HG02571 (cell line): ENCODE measurements at regions not wholly inside any gene's neighbourhood (a gene's known extent, or its start where the extent isn't known, plus 50 kb on each side); places are given as distances from the start of the nearest gene placed in this dataset.

Experiments used
- ATAC-seq: cut with Tn5 transposase; IDR thresholded peaks from one replicate; pipeline ENCODE4 v1.9.1; 2021; ENCODE audit warnings: mild to moderate bottlenecking, moderate library complexity; ENCODE audit not compliant: unreplicated experiment

DNA sequence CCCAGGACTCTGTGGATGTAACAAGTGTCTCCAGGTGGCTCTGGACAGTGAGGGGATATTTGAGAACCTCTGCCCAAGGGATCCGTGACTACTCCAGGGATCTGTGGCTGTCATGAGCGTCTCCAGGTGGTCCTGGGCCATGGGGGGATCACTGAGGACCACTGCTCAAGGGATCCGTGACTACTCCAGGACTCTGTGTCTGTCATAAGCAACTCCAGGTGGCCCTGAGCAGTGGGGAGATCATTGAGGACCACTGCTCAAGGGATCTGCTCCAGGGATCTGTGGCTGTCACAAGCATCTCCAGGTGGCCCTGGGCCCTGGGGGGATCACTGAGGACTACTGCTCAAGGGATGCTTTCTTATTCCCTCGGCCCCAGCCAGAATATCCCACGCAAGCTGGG, 133.2 kb upstream of the ADARB2 start:
- ATAC-seq: no peak

DNA sequence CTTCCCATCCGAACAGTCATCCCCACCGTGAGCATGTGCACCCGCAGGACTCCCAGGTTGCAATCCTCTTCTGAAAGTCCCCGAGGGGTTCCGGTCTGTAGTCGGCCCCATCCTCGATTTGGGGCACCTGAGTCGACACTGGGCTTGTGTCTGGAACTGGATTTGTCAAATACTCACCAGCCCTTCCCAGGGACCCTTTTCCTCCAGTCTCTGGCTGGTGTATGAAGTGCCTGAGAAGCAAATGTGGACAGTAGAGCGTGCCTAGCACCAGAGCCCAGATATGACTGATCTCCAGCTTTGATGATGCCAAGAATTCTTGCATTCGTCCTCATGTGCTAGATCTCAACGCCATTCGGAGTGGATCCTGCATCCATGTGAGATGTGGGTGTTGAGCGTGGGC, 132.5 kb upstream of the ADARB2 start:
- ATAC-seq: no peak

DNA sequence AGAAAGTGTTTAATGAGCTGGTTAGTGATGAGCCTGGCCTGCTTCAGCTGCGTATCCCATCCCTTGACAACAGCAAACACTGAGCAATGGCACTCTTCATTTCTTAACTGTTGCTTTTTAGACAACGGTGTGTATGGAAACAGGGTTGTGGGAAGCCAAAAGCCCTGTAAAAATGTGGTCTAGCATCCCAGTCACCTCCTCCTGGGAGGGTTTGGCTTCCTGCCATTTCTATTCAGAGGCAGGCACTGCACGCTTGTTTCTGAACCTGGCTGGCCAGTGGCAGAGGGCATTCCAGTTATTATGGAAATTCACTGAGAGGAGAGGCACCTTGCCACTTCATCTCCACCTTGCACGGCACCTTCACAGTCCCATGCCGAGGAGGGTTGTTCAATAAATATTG, 123.0 kb upstream of the ADARB2 start:
- ATAC-seq: no peak

DNA sequence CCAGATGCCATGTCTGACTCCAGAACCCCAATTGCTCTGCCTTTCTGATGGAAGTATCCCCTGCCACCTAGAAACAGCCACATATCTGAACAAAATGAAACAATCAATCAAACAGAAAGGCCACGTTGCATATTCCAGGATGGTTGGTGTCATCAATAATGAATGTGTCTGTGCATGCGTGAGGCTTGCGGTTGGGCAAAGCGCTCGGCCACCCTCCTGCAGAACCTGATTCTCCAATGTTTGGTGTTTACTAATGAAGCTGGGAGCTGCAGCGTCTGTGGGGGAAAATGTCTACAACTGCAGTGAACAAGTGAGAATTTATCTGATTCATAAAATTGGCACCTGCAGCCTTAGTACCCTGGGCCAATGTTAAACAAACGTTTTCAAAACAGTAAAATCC, 121.2 kb upstream of the ADARB2 start:
- no peak for ATAC-seq

DNA sequence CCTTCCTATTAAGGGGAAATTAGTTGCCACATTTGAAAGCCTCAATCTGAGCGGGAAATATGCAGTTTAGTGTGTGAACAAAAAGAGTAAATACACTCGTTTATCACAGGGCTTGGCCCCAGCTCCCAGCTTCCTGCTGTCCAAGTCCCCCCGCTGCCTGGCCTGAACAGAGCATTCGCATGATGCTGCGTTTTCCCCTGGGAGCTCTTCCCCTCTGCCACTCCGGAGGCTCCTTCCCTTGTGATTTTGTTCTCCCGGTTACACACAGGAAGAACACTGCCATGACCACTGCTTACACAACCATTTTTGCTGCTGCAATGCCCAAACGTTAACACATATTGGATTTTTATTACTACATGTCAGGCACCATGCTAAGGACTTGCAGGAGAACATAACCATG, 120.7 kb upstream of the ADARB2 start:
- no peak for ATAC-seq

DNA sequence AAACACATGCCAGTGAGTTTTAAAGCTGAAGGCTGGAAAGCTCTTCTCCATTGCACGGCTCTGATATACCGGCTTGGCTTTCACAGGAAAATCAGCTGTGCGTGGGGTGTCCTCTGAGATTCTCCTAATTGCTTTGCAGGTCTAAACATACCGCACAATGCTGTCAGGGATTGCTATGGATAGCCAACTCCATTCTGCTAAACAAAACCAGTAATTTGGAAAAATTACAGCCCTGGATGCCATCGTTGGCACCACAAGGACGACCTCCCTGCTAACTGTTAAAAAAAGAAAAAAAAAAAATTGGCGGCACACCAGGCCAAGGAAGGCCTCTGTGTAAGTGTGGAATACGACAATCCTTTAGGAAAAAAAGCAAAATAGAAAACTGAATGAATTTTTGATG, 118.6 kb upstream of the ADARB2 start:
- ATAC-seq: no peak

DNA sequence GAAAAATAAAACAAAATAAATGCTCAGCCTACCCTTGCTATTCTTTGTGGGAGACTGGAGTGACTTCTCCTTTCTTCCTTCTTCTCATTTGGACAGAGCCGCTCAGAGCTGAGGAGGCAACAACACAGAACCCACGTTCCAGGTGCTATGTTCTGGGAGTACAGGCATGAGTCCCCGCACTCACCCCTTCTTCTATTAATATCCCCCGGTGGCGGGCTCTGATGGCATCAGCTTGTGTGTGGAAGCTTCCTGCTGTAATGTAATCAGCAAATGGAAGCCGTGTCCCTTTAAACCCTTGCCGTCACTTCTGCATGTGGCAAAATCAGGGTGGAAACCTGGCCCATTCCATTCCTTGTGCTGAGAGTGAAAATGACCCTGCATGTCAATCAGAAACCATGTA, 116.9 kb upstream of the ADARB2 start:
- no peak for ATAC-seq

DNA sequence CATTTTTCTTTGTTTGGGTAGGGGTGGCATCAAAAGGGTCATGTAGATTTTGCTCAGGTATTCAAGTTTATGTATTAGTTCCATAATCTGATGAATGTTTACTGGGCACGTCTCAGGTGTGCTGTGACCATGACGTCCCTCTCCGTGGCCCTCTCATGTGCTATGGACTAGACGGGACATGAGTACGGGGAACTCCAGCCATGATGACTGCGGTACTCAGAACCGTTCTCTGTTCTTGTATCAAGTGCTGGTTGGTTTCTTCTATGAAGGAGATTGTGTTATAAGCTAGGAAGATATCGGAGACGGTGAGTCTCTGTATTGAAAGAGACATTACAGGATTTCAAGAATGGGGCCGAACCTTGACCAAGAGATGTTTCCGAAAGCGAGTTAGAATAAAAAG, 116.5 kb upstream of the ADARB2 start:
- no peak for ATAC-seq

DNA sequence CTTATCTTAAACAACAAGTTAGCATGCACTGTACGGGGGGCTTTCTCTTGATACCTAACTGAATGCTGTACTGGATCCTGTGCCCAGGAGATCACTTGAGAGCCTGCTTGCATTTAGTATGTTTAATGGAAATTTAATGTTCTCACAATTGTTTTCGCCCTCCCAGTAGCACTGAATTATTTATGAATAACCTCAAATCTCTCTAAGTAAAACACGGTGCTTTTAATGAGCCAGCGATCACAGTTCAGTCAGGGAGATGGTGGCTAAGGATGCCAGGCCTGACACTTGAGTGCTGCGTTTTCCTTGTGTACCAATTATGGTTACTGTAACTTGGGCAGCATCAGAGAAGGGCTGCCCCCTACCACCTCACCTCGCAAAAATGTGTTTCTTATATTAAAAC, 115.5 kb upstream of the ADARB2 start:
- no peak for ATAC-seq

DNA sequence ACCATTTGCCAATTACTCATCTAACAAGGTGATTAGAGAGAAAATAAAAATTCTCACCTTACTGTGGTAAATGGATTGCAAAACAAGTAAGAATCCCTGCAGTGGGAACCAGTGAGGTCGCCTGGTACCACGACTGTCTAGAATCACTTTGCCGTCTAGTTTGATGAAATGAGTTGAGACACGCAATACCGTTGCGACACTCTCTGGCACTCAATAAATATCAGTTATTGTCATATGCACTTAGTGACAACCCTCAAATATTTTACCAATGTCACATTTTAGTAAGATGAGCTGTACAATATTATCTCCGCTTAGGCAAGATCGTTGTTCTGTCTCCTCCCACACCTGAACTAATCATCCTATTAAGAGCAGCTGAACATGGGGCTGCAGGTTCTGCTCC, 114.4 kb upstream of the ADARB2 start:
- no peak for ATAC-seq

DNA sequence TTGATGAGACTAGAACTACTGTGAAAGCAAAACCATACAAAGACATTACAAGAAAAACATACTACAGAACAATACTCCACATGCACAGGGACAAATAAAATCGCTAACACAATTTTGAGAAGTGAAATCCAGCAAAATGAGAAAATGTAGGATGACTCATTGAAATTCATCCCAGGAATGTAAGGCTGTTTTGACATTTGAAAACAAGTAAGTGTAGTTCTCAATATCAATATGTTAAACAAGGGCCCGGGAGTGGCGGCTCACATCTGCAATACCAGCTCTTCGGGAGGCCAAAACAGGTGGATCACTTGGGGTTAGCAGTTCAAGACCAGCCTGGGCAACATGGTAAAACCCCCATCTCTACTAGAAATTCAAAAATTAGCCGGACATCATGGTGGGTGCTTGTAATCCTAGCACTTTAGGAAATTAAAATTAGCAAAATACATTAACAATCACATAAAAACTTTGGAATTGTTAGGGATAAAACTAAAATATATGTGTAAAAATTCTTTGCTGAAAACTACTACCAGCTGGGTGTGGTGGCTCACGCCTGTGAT, 113.7 kb upstream of the ADARB2 start:
- no peak for ATAC-seq

DNA sequence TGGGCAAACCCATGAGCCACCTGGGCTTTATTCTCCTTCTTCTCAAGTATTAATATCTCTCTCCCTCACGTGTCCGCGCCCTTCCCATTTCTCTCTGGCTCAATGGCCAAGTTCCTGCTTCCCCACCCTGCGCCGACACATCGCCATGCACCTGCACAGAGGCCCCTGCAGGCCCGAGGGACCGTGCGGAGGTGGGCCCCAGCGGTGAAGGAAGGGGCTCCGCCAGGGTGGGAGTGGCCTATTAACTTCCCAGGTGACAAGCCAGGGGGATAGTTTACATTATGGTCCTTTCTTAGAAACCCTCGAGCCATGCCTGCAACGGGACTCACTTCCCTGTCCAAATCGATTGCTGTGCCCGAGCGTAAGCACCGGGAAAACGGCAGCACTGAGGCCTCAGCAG, 110.0 kb upstream of the ADARB2 start:
- ATAC-seq: no peak

DNA sequence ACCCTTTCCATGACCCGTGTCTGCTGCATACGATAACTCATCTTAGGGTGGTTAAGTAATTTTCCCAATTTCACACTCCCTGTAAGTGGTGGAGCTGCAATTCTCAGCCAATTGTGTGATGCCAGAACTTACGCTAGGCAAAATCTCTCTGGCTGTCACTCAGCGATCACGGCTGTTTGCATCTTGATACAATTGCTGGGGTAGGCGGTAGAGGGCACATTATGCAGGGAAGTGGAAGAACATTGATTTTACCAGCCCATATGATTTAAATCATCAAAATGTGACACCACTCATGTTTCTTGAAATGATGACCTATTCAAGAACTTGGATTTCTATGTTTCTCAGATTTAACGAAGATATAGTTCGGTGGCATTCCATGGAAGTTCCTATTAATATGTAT, 108.7 kb upstream of the ADARB2 start:
- ATAC-seq: no peak

DNA sequence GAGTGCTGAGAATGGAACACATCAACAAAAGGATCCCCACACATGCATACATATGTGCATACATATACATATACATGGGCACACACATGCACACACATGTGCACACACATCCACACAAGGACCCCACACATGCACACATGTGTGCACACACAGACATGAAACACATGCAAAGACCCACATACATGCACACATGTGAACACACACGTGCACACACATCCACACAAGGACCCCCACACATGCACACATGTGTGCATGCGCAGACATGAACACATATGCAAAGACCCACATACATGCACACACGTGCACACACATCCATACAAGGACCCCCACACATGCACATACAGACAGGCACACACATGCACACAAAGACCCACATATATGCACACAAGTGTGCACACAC, 104.4 kb upstream of the ADARB2 start:
- ATAC-seq: no peak

DNA sequence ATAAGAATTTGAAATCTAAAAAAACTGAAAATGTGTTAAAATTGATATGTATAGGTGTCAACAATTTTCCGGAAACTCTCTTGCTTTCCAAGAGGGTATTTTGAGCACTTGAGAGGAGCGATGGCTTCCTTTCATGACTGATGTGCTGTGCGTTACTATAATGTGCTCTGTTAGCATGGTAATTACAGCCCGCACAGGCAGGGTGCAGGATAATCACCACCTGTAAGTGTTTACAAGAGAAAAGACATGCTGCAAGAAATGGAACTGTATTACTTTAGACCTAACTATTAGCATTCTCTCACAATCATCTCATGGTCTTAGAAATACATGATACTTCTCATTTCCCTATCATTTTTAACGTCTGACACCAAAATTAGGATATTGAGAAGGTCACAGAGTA, 92.4 kb upstream of the ADARB2 start:
- no peak for ATAC-seq

DNA sequence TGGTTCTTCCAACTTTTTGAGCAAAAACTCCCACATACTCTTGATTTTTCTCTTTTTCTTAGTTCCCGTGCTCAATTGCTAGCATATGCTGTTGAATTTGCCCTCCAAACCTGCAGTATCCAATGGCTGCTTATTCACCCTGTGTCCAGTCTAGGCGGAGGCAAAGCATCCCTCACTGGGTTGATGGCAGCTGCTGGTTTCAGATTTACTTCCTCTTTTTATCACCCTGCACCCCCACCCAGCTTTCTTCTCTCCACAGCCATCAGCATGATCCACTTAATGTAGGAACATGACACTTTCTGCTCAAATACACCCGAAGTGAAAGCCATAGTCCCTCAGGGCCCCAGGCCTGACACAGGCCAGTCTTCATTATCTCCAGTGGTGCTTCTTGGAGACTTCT, 87.6 kb upstream of the ADARB2 start:
- ATAC-seq: no peak

DNA sequence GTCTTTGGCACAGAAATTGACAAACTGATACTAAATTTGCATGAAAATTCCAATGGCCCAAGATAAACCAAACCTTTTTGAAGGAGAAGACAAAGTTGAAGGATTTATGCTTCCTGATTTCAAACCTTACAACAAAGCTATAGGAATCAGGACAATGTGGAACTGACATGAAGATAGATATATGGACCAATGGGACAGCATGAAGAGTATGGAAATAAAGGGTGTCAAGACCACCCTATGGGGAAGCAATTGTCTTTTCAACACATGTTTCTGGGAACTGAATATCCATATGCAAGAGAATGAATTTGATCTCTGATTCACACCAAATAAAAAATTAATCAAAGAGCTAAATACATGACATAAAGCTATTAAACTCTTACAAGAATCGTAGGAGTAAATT, 77.2 kb upstream of the ADARB2 start:
- ATAC-seq: no peak

DNA sequence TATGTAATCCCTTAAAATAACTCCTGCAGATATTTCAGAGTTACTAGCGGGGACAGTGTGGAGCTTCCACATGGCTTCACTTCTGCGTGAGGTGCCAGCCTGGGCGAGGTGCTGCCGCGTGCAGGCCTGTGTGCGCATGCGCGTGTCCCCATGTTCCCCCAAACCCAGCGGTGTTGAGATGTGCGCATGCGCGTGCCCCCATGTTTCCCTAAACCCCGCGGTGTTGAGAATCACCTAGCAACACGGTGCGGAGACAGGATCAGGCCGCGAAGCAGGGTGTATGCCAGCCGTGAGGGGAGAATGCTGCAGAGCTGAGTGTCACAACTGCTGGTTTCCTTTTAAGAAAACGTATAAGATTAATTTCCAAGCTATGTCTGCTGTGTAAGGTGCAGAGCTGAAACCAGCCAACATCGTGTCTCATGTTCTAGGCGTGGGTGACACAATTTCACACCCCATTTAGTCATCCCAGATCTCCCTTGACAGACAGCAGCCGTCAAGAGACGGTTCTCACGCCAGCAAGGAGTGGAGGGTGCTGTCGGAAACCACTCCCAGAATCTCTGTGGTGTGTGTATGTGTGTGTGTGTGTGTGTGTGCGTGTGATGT, 71.9 kb upstream of the ADARB2 start:
- no peak for ATAC-seq

DNA sequence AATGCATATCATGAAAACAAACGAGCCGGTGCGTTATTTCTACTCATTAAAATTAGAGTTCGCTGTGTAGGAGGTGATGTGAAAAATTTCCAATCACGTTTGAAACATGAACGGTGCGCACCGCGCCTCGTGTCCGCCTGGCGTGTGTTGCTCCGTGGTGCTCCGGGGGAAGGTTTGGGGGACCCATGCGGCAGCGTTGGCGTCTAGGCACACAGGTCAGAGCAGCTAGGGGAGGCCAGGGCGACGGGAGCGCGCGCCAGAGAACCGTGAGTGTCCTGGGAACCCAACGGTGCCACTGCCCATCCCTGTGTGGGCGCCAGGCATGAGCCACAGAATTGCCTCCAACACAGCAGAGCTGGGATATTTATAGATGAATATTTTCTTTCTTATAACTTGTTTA, 70.6 kb upstream of the ADARB2 start:
- ATAC-seq: no peak

DNA sequence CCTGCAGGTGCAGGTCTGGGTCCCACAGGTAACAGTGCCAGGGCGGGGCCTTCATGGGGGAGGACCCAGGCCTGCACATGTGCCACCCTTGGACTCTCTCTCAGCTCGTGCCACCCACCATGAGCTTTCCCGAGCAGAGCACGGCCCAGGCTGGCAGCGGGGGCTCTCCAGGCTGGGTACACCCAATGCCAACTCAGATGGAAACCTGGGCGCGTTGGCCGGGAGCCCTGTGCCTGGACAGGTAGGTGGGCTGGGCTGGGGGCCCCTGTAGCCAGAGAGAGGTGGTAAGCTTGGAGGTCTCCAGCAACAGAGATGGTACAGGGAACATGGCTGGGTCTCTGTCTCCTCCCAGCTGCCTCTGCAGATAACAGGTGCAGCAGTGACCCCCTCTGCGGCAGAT, 69.9 kb upstream of the ADARB2 start:
- no peak for ATAC-seq

DNA sequence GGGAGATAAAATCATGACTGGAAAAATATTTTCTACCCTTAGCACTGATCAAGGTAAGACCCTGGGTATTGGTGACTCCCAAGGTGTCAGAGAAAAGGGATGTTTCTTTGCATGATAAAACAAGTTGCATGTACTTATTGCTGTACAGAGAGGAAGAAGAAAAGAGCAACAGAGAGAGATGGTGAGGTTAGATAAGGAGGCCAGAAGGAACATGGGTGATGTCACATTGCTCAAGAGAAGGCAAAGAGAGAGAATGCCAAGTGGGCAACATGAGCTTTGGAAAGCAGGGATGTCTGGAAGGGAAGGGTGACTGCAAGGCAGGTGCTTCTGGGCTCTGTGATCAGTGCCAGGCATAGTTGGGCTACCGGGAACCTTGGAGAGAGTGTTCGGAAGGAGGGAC, 65.1 kb upstream of the ADARB2 start:
- ATAC-seq: no peak

DNA sequence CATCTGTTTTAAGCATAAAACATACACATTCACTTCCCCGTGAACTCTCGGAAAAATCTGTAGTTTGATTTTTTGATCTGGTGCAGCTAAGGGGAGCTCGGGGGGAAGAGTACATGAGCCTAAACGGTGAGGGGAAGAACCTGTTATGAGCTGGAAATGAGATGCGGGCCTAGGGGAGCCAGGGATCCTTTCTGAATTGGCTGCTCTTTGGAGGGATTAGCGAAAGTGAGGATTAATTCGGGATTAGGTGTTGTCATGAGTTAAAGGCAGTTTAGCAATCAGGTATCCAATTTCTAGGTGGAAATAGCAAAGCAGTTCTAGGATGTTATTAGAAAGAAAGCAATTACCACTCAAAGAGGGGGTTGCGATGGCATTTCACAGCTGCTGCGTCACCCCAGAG, 51.1 kb upstream of the ADARB2 start:
- no peak for ATAC-seq
